Keratinocyte (primary cell): ENCODE measurements at regions not wholly inside any gene's neighbourhood (a gene's known extent, or its start where the extent isn't known, plus 50 kb on each side); places are given as distances from the start of the nearest gene placed in this dataset.

Experiments used
- DNase-seq: peaks from one replicate; pipeline ENCODE4 v3.0.0-alpha.2; 2011; ENCODE audit warnings: low read depth, missing footprints, low spot score
- FAIRE-seq: peaks from 2 replicates; lab custom pipeline; 2011; peaks lifted over from hg19 to GRCh38; lab: Jason Lieb, UNC
- H2AFZ ChIP-seq: 2 replicates; pipeline ENCODE4 v1.6.0; 2012; ENCODE audit warnings: low read length, control low read depth, inconsistent platforms; ENCODE audit not compliant: control insufficient read depth
- H3K27ac ChIP-seq: 2 replicates; pipeline ENCODE4 v1.5.1; 2011; ENCODE audit warnings: low read length; ENCODE audit not compliant: control insufficient read depth, insufficient read depth
- H3K27me3 ChIP-seq: 3 replicates; pipeline ENCODE4 v1.6.0; 2011; ENCODE audit warnings: low read length; ENCODE audit not compliant: control insufficient read depth, insufficient read depth; ENCODE audit errors: extremely low read depth
- H3K36me3 ChIP-seq, 2 experiments: 2 replicates in 1 of 2; 3 replicates in 1 of 2; pipeline ENCODE4 v1.5.1; 2011; ENCODE audit warnings: low read length in 2 of 2, mild to moderate bottlenecking in 1 of 2; ENCODE audit not compliant: control insufficient read depth in 2 of 2, insufficient read depth in 2 of 2; ENCODE audit errors: extremely low read depth in 1 of 2
- H3K4me1 ChIP-seq: 3 replicates; pipeline ENCODE4 v1.5.1; 2011; ENCODE audit warnings: low read length; ENCODE audit not compliant: control insufficient read depth, insufficient read depth; ENCODE audit errors: extremely low read depth
- H3K4me2 ChIP-seq: 3 replicates; pipeline ENCODE4 v1.6.0; 2011; ENCODE audit warnings: low read depth, low read length; ENCODE audit not compliant: control insufficient read depth, insufficient read depth; ENCODE audit errors: extremely low read depth
- H3K4me3 ChIP-seq, 3 experiments: fragments of 200-600 bp in 1 of 3; sonication (generic) in 1 of 3; 2 replicates in 2 of 3; 3 replicates in 1 of 3; pipeline ENCODE4 v1.5.1; 2011 to 2016; ENCODE audit warnings: low read length in 3 of 3, mild to moderate bottlenecking in 3 of 3, control low read depth in 2 of 3, inconsistent platforms in 1 of 3, low read depth in 1 of 3, mixed read lengths in 1 of 3, mixed run types in 1 of 3, moderate library complexity in 1 of 3; ENCODE audit not compliant: control insufficient read depth in 2 of 3, insufficient read depth in 2 of 3; ENCODE audit errors: extremely low read depth in 1 of 3
- H3K79me2 ChIP-seq: 2 replicates; pipeline ENCODE4 v1.6.0; 2012; ENCODE audit warnings: low read length; ENCODE audit not compliant: control insufficient read depth, insufficient read depth
- H3K9ac ChIP-seq: 3 replicates; pipeline ENCODE4 v1.6.0; 2011; ENCODE audit warnings: low read length; ENCODE audit not compliant: control insufficient read depth, insufficient read depth; ENCODE audit errors: extremely low read depth
- H3K9me1 ChIP-seq: 3 replicates; pipeline ENCODE4 v1.6.0; 2011; ENCODE audit warnings: low read length; ENCODE audit not compliant: control insufficient read depth, insufficient read depth; ENCODE audit errors: extremely low read depth
- H3K9me3 ChIP-seq: 2 replicates; pipeline ENCODE4 v1.5.1; 2012; ENCODE audit warnings: low read depth, low read length; ENCODE audit not compliant: control insufficient read depth
- H4K20me1 ChIP-seq: 3 replicates; pipeline ENCODE4 v1.6.0; 2011; ENCODE audit warnings: low read length; ENCODE audit not compliant: control insufficient read depth, insufficient read depth; ENCODE audit errors: extremely low read depth
- CTCF ChIP-seq, 3 experiments: IDR thresholded peaks in 1 of 3; conservative IDR thresholded peaks in 1 of 3; optimal IDR thresholded peaks in 1 of 3; 2 replicates in 2 of 3; 3 replicates in 1 of 3; pipeline versions ENCODE3 to v1.5.1; 2011; ENCODE audit warnings: low read length in 3 of 3, mild to moderate bottlenecking in 3 of 3, moderate library complexity in 2 of 3, control low read depth in 1 of 3, inconsistent platforms in 1 of 3; ENCODE audit not compliant: insufficient read depth in 2 of 3; ENCODE audit errors: extremely low read depth in 1 of 3
- EZH2 ChIP-seq: IDR thresholded peaks from one replicate; pipeline ENCODE4 v1.6.1; 2012; ENCODE audit warnings: inconsistent platforms, mild to moderate bottlenecking, low read length, moderate library complexity
- dilution Hi-C: fragments of 300-500 bp; cut with MboI; formaldehyde crosslinking; loops from one replicate; pipeline ENCODE4 v1.7.0; 2020; ENCODE audit warnings: low sequenced_read_pairs; ENCODE audit not compliant: extremely low pct_ligation_motif_present

GRCh38 chr18:27413495-27414401 is 228.6 kb upstream of the CHST9 start:
- H3K79me2 ChIP-seq, result no peaks in the 10 kb centered on the region
- H3K27me3 ChIP-seq, result no peaks in the 10 kb centered on the region
- no peak overlapping the region for H3K4me3 ChIP-seq
- no peaks in the 10 kb centered on the region for H4K20me1 ChIP-seq
- H2AFZ ChIP-seq, result no peak overlapping the region
- H3K36me3 ChIP-seq, result no peaks in the 10 kb centered on the region
- dilution Hi-C loops, result no loop called here
- no peak overlapping the region for H3K27ac ChIP-seq
- H3K4me1 ChIP-seq, result no peaks in the 10 kb centered on the region
- H3K9ac ChIP-seq, result no peak overlapping the region
- no peak for DNase-seq
- no peak overlapping the region for H3K4me2 ChIP-seq
- no peaks in the 10 kb centered on the region for H3K9me1 ChIP-seq
- H3K9me3 ChIP-seq, result no peaks in the 10 kb centered on the region
- peak; percentile 41 for FAIRE-seq
- TF ChIP-seq EZH2, result no peak
- no peak for TF ChIP-seq CTCF (optimal IDR thresholded peaks at IDR 0.05 in 1 of 3, IDR thresholded peaks at IDR 0.05 in 1 of 3, conservative IDR thresholded peaks at IDR 0.05 in 1 of 3; ENCODE audit: extremely low read depth in 1 of 3, insufficient read depth in 2 of 3, low read length in 3 of 3)

GRCh38 chr18:27412556-27412955 is 227.4 kb upstream of the CHST9 start:
- H3K27ac ChIP-seq, result no peak overlapping the region
- H3K4me2 ChIP-seq, result no peak overlapping the region
- H2AFZ ChIP-seq, result no peak overlapping the region
- no peaks in the 10 kb centered on the region for H3K4me1 ChIP-seq
- DNase-seq (no peak), FAIRE-seq (no peak)
- H3K9ac ChIP-seq, result no peak overlapping the region
- H3K79me2 ChIP-seq, result no peaks in the 10 kb centered on the region
- no peaks in the 10 kb centered on the region for H3K36me3 ChIP-seq
- TF ChIP-seq EZH2 (no peak), CTCF (optimal IDR thresholded peaks at IDR 0.05 in 1 of 3, IDR thresholded peaks at IDR 0.05 in 1 of 3, conservative IDR thresholded peaks at IDR 0.05 in 1 of 3; ENCODE audit: extremely low read depth in 1 of 3, insufficient read depth in 2 of 3, low read length in 3 of 3) (no peak)
- no peaks in the 10 kb centered on the region for H3K9me1 ChIP-seq
- dilution Hi-C loops, result no loop called here
- no peaks in the 10 kb centered on the region for H4K20me1 ChIP-seq
- H3K27me3 ChIP-seq, result no peaks in the 10 kb centered on the region
- no peaks in the 10 kb centered on the region for H3K9me3 ChIP-seq
- no peak overlapping the region for H3K4me3 ChIP-seq
